Common myeloid progenitor, CD34-positive (primary cell): ENCODE measurements at regions not wholly inside any gene's neighbourhood (a gene's known extent, or its start where the extent isn't known, plus 50 kb on each side); places are given as distances from the start of the nearest gene placed in this dataset.

Experiments used
- CTCF ChIA-PET: fragments of 350-600 bp; sonication (Branson Sonifier 250); formaldehyde crosslinking; loops from one replicate; lab custom pipeline; 2021; ENCODE audit warnings: antibody characterized with exemption; lab: Charles Lee
- POLR2A ChIA-PET: fragments of 350-600 bp; sonication (Branson Sonifier 250); formaldehyde crosslinking; loops from one replicate; lab custom pipeline; 2021; ENCODE audit warnings: antibody characterized with exemption; lab: Charles Lee
- DNase-seq, 3 donors: peaks; one replicate each; pipeline versions ENCODE4 v3.0.0 to v3.0.0-alpha.2; 2013
- H3K27ac ChIP-seq, 2 experiments: 1 replicate in 1 of 2; 2 replicates in 1 of 2; pipeline ENCODE4 v1.7.0; 2013; ENCODE audit warnings: inconsistent platforms in 2 of 2, low read length in 2 of 2, mild to moderate bottlenecking in 2 of 2, low read depth in 1 of 2, moderate library complexity in 1 of 2; ENCODE audit not compliant: severe bottlenecking in 2 of 2, insufficient read depth in 1 of 2, poor library complexity in 1 of 2
- H3K27me3 ChIP-seq, 5 experiments: replicated peaks in 2 of 5; 1 replicate in 3 of 5; 2 replicates in 2 of 5; pipeline versions ENCODE4 v1.6.1 to v1.7.0; 2013; ENCODE audit warnings: low read length in 4 of 5, mild to moderate bottlenecking in 2 of 5, moderate library complexity in 2 of 5, inconsistent platforms in 1 of 5; ENCODE audit not compliant: insufficient read depth in 5 of 5, control insufficient read depth in 4 of 5
- H3K36me3 ChIP-seq, 4 experiments: 1 replicate in 2 of 4; 2 replicates in 2 of 4; pipeline versions ENCODE4 v1.6.1 to v1.7.0; 2013; ENCODE audit warnings: low read length in 3 of 4, control low read depth in 1 of 4, mild to moderate bottlenecking in 1 of 4; ENCODE audit not compliant: control insufficient read depth in 4 of 4, insufficient read depth in 4 of 4
- H3K4me1 ChIP-seq, 4 experiments: 1 replicate in 3 of 4; 2 replicates in 1 of 4; pipeline versions ENCODE4 v1.6.1 to v1.7.1; 2013; ENCODE audit warnings: low read length in 3 of 4, mild to moderate bottlenecking in 3 of 4, control low read depth in 1 of 4, inconsistent platforms in 1 of 4, moderate library complexity in 1 of 4; ENCODE audit not compliant: control insufficient read depth in 4 of 4, insufficient read depth in 4 of 4; ENCODE audit errors: control extremely low read depth in 1 of 4
- H3K4me3 ChIP-seq, 7 experiments: 1 replicate in 4 of 7; 2 replicates in 3 of 7; pipeline versions ENCODE4 v1.5.1 to v1.7.0; 2013; ENCODE audit warnings: mild to moderate bottlenecking in 7 of 7, low read length in 6 of 7, moderate library complexity in 6 of 7, inconsistent platforms in 2 of 7, low read depth in 2 of 7, control low read depth in 1 of 7; ENCODE audit not compliant: insufficient read depth in 4 of 7, control insufficient read depth in 1 of 7; ENCODE audit errors: extremely low read depth in 1 of 7
- H3K9me3 ChIP-seq, 5 experiments: 1 replicate in 4 of 5; 2 replicates in 1 of 5; pipeline versions ENCODE4 v1.6.1 to v1.7.1; 2013; ENCODE audit warnings: low read length in 4 of 5, mild to moderate bottlenecking in 2 of 5, inconsistent platforms in 1 of 5, low read depth in 1 of 5, moderate library complexity in 1 of 5; ENCODE audit not compliant: control insufficient read depth in 4 of 5, insufficient read depth in 2 of 5; ENCODE audit errors: control extremely low read depth in 1 of 5
- WGBS: methylation state at CpG from one replicate; pipeline ENCODE4 v1.1.5; 2013; ENCODE audit not compliant: insufficient coverage; 5-methylcytosine and 5-hydroxymethylcytosine counted together

- no peaks in the 10 kb centered on the region for H3K9me3 ChIP-seq
- POLR2A ChIA-PET, result no interaction called here
- H3K4me1 ChIP-seq, result no peaks in the 10 kb centered on the region
- H3K36me3 ChIP-seq, result no peaks in the 10 kb centered on the region
- no peaks in the 10 kb centered on the region for H3K27me3 ChIP-seq
- no peak for DNase-seq
- H3K27ac ChIP-seq, result no peak overlapping the region
- CTCF ChIA-PET, result no interaction called here
- 40% methylated on average over 6 of the region's 8 CpGs for WGBS
- H3K4me3 ChIP-seq, result no peak overlapping the region
Observed at GRCh38 chr13:34459856-34460255, 482.2 kb upstream of the NBEA start.

- Histone ChIP-seq H3K4me3 (no peak overlapping the region), H3K9me3 (no peaks in the 10 kb centered on the region), H3K4me1 (no peaks in the 10 kb centered on the region), H3K27ac (no peak overlapping the region), H3K36me3 (no peaks in the 10 kb centered on the region), H3K27me3 (no peaks in the 10 kb centered on the region)
- no peak for DNase-seq
- ChIA-PET POLR2A (no interaction called here), CTCF (no interaction called here)
- 80% methylated on average over 2 of the region's 4 CpGs for WGBS
Observed at GRCh38 chr13:34462843-34463242, 479.2 kb upstream of the NBEA start.

DNA sequence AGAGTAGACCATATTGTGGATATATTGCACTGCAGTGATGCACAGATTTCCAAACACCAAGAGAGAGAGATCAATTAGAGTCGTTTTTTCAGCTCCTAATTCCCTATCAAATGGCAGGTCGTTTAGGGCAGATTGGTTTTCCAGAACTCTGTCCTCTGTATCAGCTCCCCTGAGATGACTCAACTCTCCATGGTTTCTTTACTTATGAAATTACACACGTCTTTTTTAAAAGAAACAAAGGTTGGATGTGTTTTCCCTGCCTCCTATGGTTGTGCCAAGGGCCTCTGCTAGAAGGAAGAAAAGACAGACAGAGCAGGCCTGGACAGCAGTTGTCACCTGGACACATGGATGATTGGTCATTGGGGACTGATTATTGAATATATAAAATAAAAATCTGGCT is 478.1 kb upstream of the NBEA start:
- no peaks in the 10 kb centered on the region for H3K36me3 ChIP-seq
- no peak overlapping the region for H3K27ac ChIP-seq
- H3K4me1 ChIP-seq, result no peaks in the 10 kb centered on the region
- ChIA-PET POLR2A (no interaction called here), CTCF (no interaction called here)
- H3K27me3 ChIP-seq, result no peaks in the 10 kb centered on the region
- H3K4me3 ChIP-seq, result no peak overlapping the region
- no peak for DNase-seq
- H3K9me3 ChIP-seq, result no peaks in the 10 kb centered on the region
- WGBS, result 92% methylated on average over 2 of the region's 3 CpGs

GRCh38 chr13:34465423-34465922 is 476.6 kb upstream of the NBEA start:
- H3K27ac ChIP-seq, result no peak overlapping the region
- H3K9me3 ChIP-seq, result no peaks in the 10 kb centered on the region
- H3K36me3 ChIP-seq, result no peaks in the 10 kb centered on the region
- H3K4me1 ChIP-seq, result no peaks in the 10 kb centered on the region
- WGBS, result 86% methylated on average over 1 of the region's 1 CpG
- no peak for DNase-seq
- H3K4me3 ChIP-seq, result no peak overlapping the region
- H3K27me3 ChIP-seq, result no peaks in the 10 kb centered on the region
- CTCF ChIA-PET, result no interaction called here
- POLR2A ChIA-PET, result no interaction called here

- Histone ChIP-seq H3K4me3 (no peak overlapping the region), H3K4me1 (no peaks in the 10 kb centered on the region), H3K27ac (no peak overlapping the region), H3K27me3 (no peaks in the 10 kb centered on the region), H3K9me3 (no peaks in the 10 kb centered on the region), H3K36me3 (no peaks in the 10 kb centered on the region)
- CTCF ChIA-PET, result no interaction called here
- POLR2A ChIA-PET, result no interaction called here
- no peak for DNase-seq
- WGBS, result 90% methylated on average over 2 of the region's 3 CpGs
Observed at GRCh38 chr13:34466301-34466700, 475.8 kb upstream of the NBEA start.

- 80% methylated on average over 1 of the region's 3 CpGs for WGBS
- no peak overlapping the region for H3K4me3 ChIP-seq
- POLR2A ChIA-PET, result no interaction called here
- no peak for DNase-seq
- CTCF ChIA-PET, result no interaction called here
- no peak overlapping the region for H3K27ac ChIP-seq
- H3K27me3 ChIP-seq, result no peaks in the 10 kb centered on the region
- H3K4me1 ChIP-seq, result no peaks in the 10 kb centered on the region
- no peaks in the 10 kb centered on the region for H3K9me3 ChIP-seq
- no peaks in the 10 kb centered on the region for H3K36me3 ChIP-seq
Observed at GRCh38 chr13:34467450-34468083, 474.5 kb upstream of the NBEA start.

GRCh38 chr13:34469196-34469986 is 472.7 kb upstream of the NBEA start:
- no peak for DNase-seq
- no peaks in the 10 kb centered on the region for H3K9me3 ChIP-seq
- no peaks in the 10 kb centered on the region for H3K27me3 ChIP-seq
- no peaks in the 10 kb centered on the region for H3K4me1 ChIP-seq
- CTCF ChIA-PET, result no interaction called here
- 90% methylated on average over 2 of the region's 3 CpGs for WGBS
- no peak overlapping the region for H3K4me3 ChIP-seq
- no peaks in the 10 kb centered on the region for H3K36me3 ChIP-seq
- no peak overlapping the region for H3K27ac ChIP-seq
- POLR2A ChIA-PET, result no interaction called here
